ENCODE measurements at regions not wholly inside any gene's neighbourhood (a gene's known extent, or its start where the extent isn't known, plus 50 kb on each side); places are given as distances from the start of the nearest gene placed in this dataset.

DNA sequence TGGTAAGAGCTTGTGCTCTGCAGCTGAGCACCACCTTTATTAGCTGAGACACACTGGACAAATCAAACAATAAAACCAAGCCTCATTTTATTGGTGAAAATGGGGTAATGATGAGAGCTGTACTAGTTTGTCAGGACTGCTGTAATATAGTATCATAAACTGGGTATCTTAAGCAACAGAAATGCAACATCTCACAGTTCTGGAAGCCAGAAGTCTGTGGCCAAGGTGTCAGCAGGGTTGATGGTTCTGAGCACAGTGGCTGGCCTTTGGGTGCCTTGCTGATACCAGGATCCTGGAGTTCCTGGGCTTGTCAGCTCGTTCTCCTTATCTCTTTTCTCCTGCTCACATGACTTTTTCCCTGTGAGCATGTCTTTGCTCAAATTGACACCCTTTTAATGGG lies 513.1 kb downstream of the IRX1 start:
- Histone ChIP-seq H3K4me3 (ENCODE audit: low read length) (no peak overlapping the region), H3K9ac (ENCODE audit: extremely low read depth, low read length, poor library complexity, severe bottlenecking) (no peak overlapping the region), H3K4me1 (ENCODE audit: control insufficient read depth, insufficient read depth, low read length) (no peaks in the 10 kb centered on the region), H3K27me3 (ENCODE audit: control insufficient read depth, insufficient read depth, low read length, poor library complexity, severe bottlenecking) (no peaks in the 10 kb centered on the region), H3K27ac (ENCODE audit: low read depth, low read length) (no peak overlapping the region), H3K36me3 (ENCODE audit: control insufficient read depth, insufficient read depth, low read length) (no peaks in the 10 kb centered on the region), H3K9me3 (ENCODE audit: control insufficient read depth, low read length) (no peaks in the 10 kb centered on the region)
- no peak overlapping the region for H3K4me3 Mint-ChIP-seq
- peaks cover 4% of the 10 kb centered on the region for H3K4me1 Mint-ChIP-seq
- 88% methylated on average over 1 of the region's 1 CpG; no CpG with 5 or more reads in 1 of the 2 experiments for WGBS, 2 experiments (ENCODE audit: insufficient coverage in 1 of 2, insufficient read length in 1 of 2)
- TF ChIP-seq, protein P1, sequence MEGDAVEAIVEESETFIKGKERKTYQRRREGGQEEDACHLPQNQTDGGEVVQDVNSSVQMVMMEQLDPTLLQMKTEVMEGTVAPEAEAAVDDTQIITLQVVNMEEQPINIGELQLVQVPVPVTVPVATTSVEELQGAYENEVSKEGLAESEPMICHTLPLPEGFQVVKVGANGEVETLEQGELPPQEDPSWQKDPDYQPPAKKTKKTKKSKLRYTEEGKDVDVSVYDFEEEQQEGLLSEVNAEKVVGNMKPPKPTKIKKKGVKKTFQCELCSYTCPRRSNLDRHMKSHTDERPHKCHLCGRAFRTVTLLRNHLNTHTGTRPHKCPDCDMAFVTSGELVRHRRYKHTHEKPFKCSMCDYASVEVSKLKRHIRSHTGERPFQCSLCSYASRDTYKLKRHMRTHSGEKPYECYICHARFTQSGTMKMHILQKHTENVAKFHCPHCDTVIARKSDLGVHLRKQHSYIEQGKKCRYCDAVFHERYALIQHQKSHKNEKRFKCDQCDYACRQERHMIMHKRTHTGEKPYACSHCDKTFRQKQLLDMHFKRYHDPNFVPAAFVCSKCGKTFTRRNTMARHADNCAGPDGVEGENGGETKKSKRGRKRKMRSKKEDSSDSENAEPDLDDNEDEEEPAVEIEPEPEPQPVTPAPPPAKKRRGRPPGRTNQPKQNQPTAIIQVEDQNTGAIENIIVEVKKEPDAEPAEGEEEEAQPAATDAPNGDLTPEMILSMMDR (conservative IDR thresholded peaks at IDR 0.05), result no peak
- no peaks in the 10 kb centered on the region for H3K27me3 Mint-ChIP-seq (ENCODE audit: insufficient read depth)
- H3K36me3 Mint-ChIP-seq (ENCODE audit: low read depth), result no peaks in the 10 kb centered on the region
- no peak for DNase-seq
- no peak overlapping the region for H3K27ac Mint-ChIP-seq
- no peaks in the 10 kb centered on the region for H3K9me3 Mint-ChIP-seq

DNA sequence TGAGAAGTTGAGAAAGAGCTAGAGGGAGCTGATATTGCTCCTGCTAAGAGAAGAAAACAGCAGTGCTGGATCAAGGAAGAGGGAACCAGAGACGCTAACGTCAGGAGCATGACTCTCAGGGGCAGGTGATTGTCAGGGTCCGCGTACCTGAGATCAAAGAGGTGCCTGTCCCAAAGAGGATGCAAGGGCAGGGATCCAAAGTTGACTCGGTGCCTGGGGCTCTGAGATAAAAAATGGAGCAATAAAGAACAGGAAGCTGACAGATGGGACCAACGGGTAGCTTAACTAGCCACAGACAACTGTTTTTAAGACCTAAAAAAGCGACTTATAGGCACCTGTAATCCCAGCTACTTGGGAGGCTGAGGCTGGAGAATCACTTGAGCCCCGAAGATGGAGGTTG lies 517.8 kb downstream of the IRX1 start:
- no peak for DNase-seq
- Mint-ChIP-seq H3K4me1 (peaks cover 4% of the 10 kb centered on the region), H3K4me3 (no peak overlapping the region), H3K27me3 (ENCODE audit: insufficient read depth) (no peaks in the 10 kb centered on the region), H3K9me3 (no peaks in the 10 kb centered on the region), H3K36me3 (ENCODE audit: low read depth) (no peaks in the 10 kb centered on the region), H3K27ac (no peak overlapping the region)
- Histone ChIP-seq H3K9me3 (ENCODE audit: control insufficient read depth, low read length) (no peaks in the 10 kb centered on the region), H3K27me3 (ENCODE audit: control insufficient read depth, insufficient read depth, low read length, poor library complexity, severe bottlenecking) (no peaks in the 10 kb centered on the region), H3K9ac (ENCODE audit: extremely low read depth, low read length, poor library complexity, severe bottlenecking) (no peak overlapping the region), H3K4me3 (ENCODE audit: low read length) (no peak overlapping the region), H3K36me3 (ENCODE audit: control insufficient read depth, insufficient read depth, low read length) (no peaks in the 10 kb centered on the region), H3K4me1 (ENCODE audit: control insufficient read depth, insufficient read depth, low read length) (no peaks in the 10 kb centered on the region), H3K27ac (ENCODE audit: low read depth, low read length) (no peak overlapping the region)
- TF ChIP-seq, protein P1 (conservative IDR thresholded peaks at IDR 0.05), result no peak
- WGBS, 2 experiments (ENCODE audit: insufficient coverage in 1 of 2, insufficient read length in 1 of 2), result 90 to 91% methylated on average over 8 of the region's 8 CpGs

DNA sequence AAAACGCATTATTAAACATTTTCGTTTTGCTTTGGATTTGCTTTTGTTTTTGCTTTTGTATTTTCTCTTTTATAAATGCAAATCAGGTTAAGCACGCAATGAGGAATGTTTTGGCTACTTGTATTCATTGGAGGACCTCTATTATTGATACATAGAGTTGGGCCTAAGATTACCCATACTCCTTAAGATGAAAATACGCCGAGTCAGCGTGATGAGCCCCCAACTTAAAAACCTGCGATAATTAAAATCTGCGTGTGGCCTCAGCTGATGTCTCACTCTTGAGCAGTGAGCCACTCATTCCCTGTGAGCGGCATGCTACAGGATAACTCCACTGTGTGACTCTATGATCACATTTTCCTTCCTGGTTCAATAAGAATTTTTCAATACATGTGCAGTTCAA lies 518.3 kb downstream of the IRX1 start:
- no peak overlapping the region for H3K4me3 Mint-ChIP-seq

More for the DNA sequence above, 518.3 kb downstream of the IRX1 start:
- Mint-ChIP-seq H3K4me1 (peaks cover 4% of the 10 kb centered on the region), H3K9me3 (no peaks in the 10 kb centered on the region), H3K36me3 (ENCODE audit: low read depth) (no peaks in the 10 kb centered on the region), H3K27ac (no peak overlapping the region), H3K27me3 (ENCODE audit: insufficient read depth) (no peaks in the 10 kb centered on the region)
- DNase-seq, result no peak
- WGBS, 2 experiments (ENCODE audit: insufficient coverage in 1 of 2, insufficient read length in 1 of 2), result 92 to 97% methylated on average over 6 to 9 of the region's 9 CpGs
- Histone ChIP-seq H3K9ac (ENCODE audit: extremely low read depth, low read length, poor library complexity, severe bottlenecking) (no peak overlapping the region), H3K27ac (ENCODE audit: low read depth, low read length) (no peak overlapping the region), H3K36me3 (ENCODE audit: control insufficient read depth, insufficient read depth, low read length) (no peaks in the 10 kb centered on the region), H3K4me3 (ENCODE audit: low read length) (no peak overlapping the region), H3K4me1 (ENCODE audit: control insufficient read depth, insufficient read depth, low read length) (no peaks in the 10 kb centered on the region), H3K9me3 (ENCODE audit: control insufficient read depth, low read length) (no peaks in the 10 kb centered on the region), H3K27me3 (ENCODE audit: control insufficient read depth, insufficient read depth, low read length, poor library complexity, severe bottlenecking) (no peaks in the 10 kb centered on the region)
- TF ChIP-seq, protein P1 (conservative IDR thresholded peaks at IDR 0.05), result no peak

Measured in endodermal cell (in vitro differentiated cells).